ENCODE measurements at regions not wholly inside any gene's neighbourhood (a gene's known extent, or its start where the extent isn't known, plus 50 kb on each side); places are given as distances from the start of the nearest gene placed in this dataset.

GRCh38 chrX:75883446-75883845 is 98.4 kb upstream of the MAGEE2 start:
- TF ChIP-seq ZNF645 (tag by site-specific recombination; IDR thresholded peaks at IDR 0.05) (no peak), CTCF (tag by site-specific recombination; IDR thresholded peaks at IDR 0.05) (no peak), ZNF549 (tag by site-specific recombination; IDR thresholded peaks at IDR 0.05) (no peak), ZNF24 (tag by site-specific recombination; IDR thresholded peaks at IDR 0.05) (no peak), ZNF530 (tag by site-specific recombination; IDR thresholded peaks at IDR 0.05; ENCODE audit: low read depth) (no peak), ZFP3 (tag by site-specific recombination; IDR thresholded peaks at IDR 0.05; ENCODE audit: low read depth) (no peak), ZBTB1 (tag by site-specific recombination; IDR thresholded peaks at IDR 0.05) (no peak)
- TF ChIP-seq, protein P1, sequence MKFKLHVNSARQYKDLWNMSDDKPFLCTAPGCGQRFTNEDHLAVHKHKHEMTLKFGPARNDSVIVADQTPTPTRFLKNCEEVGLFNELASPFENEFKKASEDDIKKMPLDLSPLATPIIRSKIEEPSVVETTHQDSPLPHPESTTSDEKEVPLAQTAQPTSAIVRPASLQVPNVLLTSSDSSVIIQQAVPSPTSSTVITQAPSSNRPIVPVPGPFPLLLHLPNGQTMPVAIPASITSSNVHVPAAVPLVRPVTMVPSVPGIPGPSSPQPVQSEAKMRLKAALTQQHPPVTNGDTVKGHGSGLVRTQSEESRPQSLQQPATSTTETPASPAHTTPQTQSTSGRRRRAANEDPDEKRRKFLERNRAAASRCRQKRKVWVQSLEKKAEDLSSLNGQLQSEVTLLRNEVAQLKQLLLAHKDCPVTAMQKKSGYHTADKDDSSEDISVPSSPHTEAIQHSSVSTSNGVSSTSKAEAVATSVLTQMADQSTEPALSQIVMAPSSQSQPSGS (tag by site-specific recombination; IDR thresholded peaks at IDR 0.05; ENCODE audit: low read depth), result no peak
